NCI-H345 treated with DMSO at 0.1 percent for 48 hours (cell line): ENCODE measurements at regions not wholly inside any gene's neighbourhood (a gene's known extent, or its start where the extent isn't known, plus 50 kb on each side); places are given as distances from the start of the nearest gene placed in this dataset.
"Not testable (repeated sequence)": the region's sequence is repeated elsewhere in the genome, so short reads cannot be mapped to it uniquely, and the experiment has no call there.

Experiments used
- DNase-seq: peaks from one replicate; lab custom pipeline; 2025; ENCODE audit not compliant: unreplicated experiment; lab: John Stamatoyannopoulos, UW

GRCh38 chr10:117746541-117747448, 204.2 kb downstream of the EMX2 start:
- DNase-seq = no peak

DNA sequence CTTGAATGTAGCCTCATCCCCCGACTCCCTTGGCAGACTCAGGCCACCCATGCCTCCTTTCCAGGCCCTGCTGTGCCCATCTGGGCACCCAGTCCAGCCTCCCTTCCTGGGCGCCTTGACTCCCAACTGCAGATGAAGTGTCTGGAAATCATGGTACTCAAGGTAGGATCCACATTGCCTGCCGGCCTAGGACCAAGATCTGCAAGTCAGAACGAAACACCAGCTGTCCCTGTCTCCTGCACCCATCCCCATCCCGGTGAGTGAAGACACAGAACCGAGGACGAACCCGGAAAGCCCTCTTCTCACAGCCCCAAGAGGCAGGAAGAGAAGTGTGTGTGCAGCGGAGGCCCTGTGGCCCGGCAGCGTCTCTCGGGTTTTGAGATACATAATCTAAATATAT, 205.1 kb downstream of the EMX2 start:
- no peak for DNase-seq

DNA sequence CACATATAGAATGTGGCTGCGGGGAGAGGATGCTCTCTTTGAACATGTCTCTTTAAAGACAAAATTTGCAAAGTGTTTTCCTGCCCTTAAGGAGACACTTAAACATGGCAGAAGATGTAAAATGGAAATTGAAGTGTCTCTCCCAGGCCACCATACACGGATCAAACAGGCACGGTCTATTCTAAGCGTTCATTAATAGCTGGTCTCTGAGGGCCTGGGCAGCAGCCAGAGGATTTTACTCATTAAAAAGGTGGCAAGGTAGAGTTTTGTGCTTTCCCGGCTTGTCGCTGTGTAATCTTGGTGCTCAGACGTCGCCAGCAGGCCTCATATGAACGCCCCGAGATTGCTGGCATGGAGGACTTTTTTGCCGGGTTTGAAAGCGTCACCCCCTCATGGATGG, 205.5 kb downstream of the EMX2 start:
- no peak for DNase-seq

DNA sequence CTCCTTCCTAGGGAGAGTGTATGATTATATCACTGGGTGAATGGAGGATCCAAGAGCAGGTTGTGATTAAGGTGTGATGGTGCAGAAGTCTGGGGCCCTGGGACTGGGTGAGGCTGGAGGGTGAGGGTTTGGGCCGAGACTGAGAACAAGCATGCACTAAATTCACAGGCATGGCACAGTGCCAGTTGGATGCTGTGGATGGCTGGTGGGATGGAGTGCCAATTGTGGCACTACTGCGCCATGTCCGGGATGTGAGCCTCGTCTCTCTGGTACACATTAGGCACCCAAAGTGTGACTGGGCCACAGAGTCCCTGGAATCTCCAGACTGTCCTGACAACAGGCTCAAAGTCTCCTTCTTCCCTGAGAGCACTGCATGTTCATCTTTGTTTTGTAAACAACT, 208.1 kb downstream of the EMX2 start:
- DNase-seq = no peak

- DNase-seq = no peak
These were observed 208.7 kb downstream of the EMX2 start for GRCh38 chr10:117751259-117751658.

DNA sequence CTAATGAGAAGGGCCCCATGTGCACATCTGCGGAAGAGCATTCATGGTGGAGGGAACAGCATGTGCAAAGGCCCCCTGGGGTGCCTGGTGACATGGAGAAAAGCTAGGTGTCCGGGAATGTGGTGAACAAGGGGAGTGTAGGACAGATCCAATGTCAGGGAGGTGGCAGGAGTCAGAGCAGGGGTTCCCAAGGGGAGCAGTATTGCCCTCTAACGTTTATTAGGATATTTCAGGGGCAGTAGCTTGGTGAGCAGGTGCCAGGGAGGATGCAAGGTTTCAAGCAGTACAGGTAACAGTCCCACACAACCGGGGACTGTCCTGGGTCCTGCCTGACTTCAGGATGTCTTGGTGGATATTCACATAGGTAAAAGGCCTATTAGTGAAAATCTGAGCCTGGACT, 209.6 kb downstream of the EMX2 start:
- no peak for DNase-seq

GRCh38 chr10:117754770-117755658, 212.5 kb downstream of the EMX2 start:
- no peak for DNase-seq

DNA sequence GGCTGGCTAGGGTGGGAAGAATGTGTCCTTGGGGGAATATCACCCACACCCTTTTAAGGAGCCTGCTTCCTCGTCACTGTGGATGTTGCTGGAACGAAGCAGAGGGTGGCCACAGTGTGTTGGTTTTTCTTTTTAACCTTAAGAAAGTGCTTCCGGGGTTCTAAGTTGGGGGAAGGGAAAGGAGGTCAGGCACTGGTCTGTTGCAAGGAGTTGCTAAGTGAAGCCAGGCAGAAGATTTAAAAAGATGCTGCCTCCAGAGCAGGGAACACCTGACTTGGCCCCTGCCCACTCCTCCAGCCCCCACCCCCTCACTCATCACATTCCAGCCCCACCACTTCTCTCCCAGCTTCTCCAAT, 213.1 kb downstream of the EMX2 start:
- DNase-seq = no peak

GRCh38 chr10:117757086-117757720, 214.7 kb downstream of the EMX2 start:
- DNase-seq = no peak

DNA sequence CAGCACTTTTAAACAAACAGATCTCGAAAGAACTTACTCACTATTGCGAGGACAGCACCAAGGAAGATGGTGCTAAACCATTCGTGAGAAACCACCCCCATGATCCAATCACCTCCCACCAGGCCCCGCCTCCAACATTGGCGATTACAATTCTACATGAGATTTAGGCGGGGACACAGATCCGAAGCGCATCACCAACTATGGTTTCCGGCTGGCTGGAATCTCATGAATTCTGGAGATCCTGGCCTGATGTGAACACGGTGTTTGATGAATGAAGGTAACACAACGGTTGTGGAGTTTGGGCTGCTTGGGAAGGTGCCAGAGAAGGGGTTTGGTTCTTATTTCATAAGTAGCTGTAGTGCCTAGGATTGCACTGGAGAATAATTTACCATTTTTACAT, 216.7 kb downstream of the EMX2 start:
- no peak for DNase-seq

DNA sequence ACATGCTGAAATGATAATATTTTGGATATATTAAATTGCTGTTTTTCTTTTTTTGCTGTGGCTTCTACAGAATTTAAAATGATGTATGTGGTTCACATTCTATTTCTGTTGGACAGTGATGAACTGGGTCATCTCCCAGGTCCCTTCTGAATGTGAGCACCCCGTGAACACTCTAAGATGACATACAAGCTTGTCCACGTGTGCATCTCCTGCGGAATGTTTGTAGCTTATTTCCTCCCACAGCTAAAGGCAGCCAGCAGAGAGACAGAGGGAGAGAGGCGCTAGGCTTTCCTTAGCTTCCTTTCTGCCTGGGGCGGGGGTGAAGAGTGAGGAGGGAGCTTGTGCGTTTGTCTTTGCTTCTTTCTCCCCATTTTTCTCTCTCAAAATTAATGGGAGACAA, 219.1 kb downstream of the EMX2 start:
- DNase-seq = no peak

DNA sequence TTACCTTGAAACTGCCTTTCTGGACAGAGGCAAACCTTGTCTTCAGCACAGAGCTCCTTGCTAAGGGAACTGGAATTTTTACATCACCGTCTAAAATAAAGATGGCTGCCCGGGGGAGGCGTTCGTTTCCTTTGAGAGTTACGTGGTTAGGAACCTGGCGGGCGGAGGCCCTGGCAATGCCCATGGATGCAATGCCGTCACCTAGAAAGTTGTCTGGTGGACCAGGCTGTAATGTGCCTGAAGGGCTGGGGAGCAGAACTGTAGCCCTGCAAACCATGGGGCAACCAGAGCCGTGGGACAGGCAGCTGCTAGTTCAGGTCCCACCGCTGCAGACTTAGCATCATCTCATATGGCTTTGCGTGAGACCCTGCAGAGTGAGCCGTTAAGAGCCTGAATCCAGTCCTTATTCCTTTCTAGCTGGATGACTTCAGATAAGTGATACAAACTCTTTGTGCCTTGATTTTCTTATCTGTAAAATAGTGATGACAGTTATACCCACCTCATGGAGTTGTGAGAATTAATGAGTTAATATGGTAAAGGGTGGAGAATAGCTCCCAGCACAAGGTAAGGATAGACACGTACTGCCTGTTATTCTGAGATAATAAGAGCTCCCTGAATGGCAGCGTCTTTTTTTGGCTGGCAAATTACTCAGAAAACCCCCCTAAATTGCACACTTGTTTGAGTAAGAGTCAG, 219.7 kb downstream of the EMX2 start:
- no peak for DNase-seq

GRCh38 chr10:117762819-117763172, 220.2 kb downstream of the EMX2 start:
- DNase-seq = no peak

DNA sequence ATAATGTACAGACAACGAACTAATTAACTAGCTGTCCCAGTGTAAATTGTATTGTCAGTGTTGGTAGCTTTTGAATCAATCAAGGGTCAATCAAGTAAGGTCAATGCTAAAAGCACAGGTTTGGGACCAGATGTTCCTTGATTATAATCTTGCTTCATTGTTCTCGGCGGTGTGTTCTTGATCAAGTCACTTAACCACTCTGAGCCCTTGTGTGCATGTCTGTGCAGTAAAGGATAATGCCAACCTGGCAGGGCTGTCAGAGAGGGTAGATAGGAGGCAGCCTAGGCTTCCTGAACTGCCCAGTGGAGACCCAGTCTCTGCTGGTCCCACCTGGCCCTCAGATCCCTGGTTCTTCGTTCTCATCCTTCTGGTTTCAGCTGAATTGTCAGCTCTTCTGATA, 221.0 kb downstream of the EMX2 start:
- no peak for DNase-seq

DNA sequence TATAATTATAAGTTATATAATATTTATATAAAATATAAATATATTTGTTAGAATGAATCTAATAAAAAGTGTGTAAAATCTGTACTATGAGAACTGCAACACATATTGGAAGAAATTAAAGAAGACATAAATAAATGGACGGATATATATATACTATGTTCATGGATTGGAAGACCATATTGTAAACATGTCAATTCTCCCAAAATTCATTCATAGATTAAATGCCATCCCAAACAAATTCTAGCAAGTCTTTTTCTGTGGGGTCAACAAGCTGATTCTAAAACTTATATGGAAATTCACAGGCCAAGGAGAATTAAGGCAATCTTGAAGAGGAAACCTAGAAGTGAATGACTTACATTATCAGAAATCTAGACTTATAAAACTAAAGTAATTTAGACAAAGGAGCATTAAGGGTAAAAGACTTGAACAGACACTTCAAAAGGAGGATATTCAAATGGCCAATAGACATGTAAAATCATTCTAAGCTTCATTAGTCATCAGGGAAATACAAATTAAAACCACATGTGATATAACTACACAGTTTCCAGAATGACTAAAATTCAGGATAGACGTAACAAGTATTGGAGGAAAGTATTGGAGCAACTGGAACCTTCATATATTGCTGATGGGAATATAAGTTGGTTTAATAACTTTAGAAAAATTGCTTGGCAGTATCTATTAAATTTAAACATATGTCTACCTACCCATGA, 225.9 kb downstream of the EMX2 start:
- no peak for DNase-seq

GRCh38 chr10:117775526-117775925, 233.0 kb downstream of the EMX2 start:
- no peak for DNase-seq

DNA sequence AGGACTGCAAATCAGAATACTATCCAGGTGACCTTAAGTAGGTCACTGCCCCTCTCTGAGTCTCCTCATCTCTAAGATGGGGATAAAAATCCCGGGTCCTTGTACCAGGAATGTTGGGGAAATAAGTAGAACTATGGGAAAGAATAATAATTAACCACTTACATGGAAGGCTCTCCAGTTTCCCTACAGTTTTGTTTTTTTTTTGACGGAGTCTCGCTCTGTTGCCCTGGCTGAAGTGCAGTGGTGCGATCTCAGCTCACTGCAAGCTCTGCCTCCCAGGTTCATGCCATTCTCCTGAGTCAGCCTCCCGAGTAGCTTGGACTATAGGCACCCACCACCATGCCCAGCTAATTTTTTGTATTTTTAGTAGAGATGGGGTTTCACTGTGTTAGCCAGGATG, 234.7 kb downstream of the EMX2 start:
- DNase-seq = not testable (repeated sequence)

- no peak for DNase-seq
These were observed 235.7 kb downstream of the EMX2 start for GRCh38 chr10:117778241-117778640.

DNA sequence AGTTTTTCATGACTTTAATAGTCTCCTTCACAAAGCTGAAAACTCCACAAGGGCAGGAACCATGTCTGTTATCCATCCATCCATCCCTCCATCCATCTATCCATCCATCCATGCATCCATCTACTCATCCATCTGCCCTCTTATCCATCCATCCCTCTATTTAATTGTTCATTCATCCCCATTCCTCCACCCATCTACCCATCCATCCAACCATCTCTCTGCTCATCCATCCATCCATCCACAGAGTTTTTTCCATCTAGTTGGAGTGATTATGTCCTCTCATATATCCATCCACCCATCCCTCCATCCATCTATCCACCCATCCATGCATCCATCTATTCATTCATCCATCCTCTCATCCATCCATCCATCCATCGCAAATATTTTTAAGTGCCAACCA, 237.9 kb downstream of the EMX2 start:
- no peak for DNase-seq

DNA sequence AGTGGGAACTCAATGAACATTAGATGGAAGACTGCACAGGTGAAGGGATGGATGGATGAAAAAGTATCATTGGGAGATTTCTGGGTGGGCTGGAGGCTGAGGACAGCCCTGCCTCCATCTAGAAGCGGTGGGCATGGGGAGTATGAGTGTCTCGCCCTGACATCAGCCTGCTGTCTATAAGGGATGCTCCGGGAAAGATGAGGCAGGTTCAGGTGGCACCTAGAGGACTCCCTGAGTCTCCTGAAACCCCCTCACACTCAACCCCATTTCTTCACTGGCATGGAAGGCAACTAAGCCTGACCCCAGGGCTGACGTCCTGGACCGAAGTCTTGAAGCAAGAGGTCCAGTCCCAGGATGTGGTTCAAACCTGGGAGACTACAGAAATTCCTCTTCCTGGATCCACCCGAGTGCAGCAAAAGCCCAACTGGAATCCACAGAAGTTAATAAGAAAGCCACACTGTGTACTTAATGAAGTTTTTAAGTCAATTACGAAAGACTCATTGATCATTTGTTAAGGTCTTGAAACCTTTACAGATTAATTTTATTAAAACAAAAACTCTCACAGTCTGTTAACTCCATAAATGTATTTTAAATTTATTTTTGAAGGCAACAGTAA, 238.8 kb downstream of the EMX2 start:
- no peak for DNase-seq
